ENCODE measurements at regions not wholly inside any gene's neighbourhood (a gene's known extent, or its start where the extent isn't known, plus 50 kb on each side); places are given as distances from the start of the nearest gene placed in this dataset.

DNA sequence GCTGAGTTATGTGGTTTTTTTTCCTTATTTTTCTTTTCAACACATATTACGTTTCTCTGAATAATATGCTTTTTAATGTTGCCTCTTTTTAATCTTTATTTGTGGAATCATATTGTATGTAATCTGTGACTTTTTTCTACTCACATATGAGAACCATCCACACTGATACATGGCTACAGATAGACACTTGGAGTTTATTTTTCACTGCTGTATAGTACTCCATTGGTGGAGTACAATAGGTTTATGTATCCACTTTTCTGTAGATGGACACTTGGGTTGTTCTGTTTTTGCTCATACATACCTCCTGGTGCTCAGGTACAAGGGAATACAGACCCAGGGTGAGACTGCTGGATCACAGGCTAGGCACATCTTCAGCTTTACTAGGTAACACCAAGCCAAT is 71.5 kb upstream of the ERG start:
- TF ChIP-seq POLR2A (IDR thresholded peaks at IDR 0.05) (no peak), CTCF (IDR thresholded peaks at IDR 0.05) (no peak)
